A172 (cell line): ENCODE measurements at regions not wholly inside any gene's neighbourhood (a gene's known extent, or its start where the extent isn't known, plus 50 kb on each side); places are given as distances from the start of the nearest gene placed in this dataset.
A peak's percentile ranks its signal among the peaks of the same experiment; 100 is the strongest.
"Not testable (repeated sequence)": the region's sequence is repeated elsewhere in the genome, so short reads cannot be mapped to it uniquely, and the experiment has no call there.

Source experiments
- DNase-seq: peaks from one replicate; pipeline ENCODE4 v3.0.0-alpha.2; 2015; ENCODE audit warnings: low spot score

GRCh38 chr6:4264081-4264480 is 128.7 kb upstream of the ECI2 start:
- DNase-seq, result no peak

DNA sequence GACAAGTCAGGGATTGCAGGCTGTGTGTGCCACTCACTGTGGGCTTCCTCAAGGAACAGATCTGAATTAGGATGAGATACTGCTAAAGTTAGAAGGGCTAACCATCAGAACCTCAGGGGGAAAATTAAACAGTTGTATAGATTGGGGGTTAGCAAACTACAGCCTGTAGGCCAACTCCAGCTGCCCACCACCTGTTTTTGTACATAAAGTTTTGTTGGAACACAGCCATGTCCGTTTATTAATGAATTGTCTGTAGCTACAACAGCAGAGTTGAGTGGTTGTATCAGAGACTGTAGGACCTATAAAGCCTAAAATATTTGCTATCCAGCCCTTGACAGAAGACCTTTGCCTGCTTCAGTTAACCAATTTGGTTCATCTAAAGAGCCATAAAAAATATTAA is 127.2 kb upstream of the ECI2 start:
- no peak for DNase-seq

GRCh38 chr6:4259391-4259790 is 124.0 kb upstream of the ECI2 start:
- DNase-seq, result no peak

- no peak for DNase-seq
Measured at GRCh38 chr6:4258733-4259132, 123.4 kb upstream of the ECI2 start.

- DNase-seq, result peak; percentile 45
Measured at GRCh38 chr6:4256969-4257368, 121.6 kb upstream of the ECI2 start.

DNA sequence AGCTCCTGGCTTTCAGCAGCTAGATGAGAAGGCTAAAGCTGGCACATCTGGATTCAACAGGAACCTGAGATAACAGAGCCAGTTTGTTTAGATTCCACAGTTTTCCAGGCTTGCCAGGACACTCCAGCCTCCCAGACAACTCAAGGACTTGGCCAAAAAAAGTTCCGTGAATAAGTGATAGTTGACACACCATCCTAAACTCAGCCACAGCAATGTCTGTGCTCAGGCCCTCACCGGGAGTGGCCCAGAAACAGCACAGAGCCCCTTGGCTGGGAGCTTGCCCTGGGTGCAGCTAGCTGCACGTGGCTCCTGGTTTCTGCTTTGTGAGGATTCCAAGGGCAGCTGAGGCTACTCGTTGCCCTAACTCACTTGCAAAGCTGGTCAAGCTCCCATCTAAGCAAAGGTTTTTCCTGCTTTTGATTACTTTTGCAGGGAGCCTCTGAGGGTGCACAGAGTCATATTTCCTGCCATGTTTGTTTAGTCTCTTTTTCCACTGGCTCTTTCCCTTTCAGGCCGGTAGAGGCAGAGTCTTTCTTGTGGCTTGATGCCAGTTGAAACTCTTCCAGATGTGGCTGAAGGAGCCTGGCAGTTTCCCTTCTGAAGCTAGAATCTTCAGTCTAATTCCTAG is 118.3 kb upstream of the ECI2 start:
- DNase-seq, result peak; percentile 74

DNA sequence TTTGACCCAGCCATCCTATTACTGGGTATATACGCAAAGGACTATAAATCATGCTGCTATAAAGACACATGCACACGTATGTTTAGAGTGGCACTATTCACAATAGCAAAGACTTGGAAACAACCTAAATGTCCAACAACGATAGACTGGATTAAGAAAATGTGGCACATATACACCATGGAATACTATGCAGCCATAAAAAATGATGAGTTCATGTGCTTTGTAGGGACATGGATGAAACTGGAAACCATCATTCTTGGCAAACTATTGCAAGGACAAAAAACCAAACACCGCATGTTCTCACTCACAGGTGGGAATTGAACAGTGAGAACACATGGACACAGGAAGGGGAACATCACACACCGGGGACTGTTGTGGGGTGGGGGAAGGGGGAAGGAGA is 117.1 kb upstream of the ECI2 start:
- not testable (repeated sequence) for DNase-seq

DNA sequence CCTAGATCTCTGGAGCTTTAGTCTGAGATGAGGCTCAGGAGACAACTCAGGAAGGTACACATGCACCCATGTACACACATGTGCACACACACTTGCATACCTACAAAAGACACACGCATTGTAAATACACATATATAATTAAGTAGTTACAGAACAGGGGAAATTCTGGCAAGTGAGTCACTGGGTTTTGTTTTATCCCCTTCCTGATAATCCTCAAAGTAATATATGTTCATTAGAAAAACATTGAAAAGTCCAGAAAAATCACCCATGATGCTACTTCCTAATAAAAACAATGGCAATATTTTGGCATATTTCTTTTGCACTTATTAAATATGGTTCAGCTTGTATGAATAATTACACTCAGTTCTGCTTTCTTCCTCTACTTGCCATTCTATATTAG is 115.3 kb upstream of the ECI2 start:
- DNase-seq, result no peak

DNA sequence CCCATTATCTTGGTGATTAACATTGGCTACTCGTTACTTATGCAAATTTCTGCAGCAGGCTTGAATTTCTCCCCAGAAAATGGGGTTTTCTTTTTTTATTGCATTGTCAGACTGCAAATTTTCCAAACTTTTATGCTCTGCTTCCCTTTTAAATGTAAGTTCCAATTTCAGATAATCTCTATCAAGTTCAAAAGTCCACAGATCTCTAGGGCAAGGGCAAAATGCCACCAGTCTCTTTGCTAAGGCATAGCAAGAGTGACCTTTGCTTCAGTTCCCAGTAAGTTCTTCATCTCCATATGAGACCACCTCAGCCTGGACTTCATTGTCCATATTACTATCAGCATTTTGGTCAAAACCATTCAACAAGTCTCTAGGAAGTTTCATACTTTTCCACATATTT is 108.5 kb upstream of the ECI2 start:
- not testable (repeated sequence) for DNase-seq

GRCh38 chr6:4243237-4243636 is 107.9 kb upstream of the ECI2 start:
- no peak for DNase-seq

DNA sequence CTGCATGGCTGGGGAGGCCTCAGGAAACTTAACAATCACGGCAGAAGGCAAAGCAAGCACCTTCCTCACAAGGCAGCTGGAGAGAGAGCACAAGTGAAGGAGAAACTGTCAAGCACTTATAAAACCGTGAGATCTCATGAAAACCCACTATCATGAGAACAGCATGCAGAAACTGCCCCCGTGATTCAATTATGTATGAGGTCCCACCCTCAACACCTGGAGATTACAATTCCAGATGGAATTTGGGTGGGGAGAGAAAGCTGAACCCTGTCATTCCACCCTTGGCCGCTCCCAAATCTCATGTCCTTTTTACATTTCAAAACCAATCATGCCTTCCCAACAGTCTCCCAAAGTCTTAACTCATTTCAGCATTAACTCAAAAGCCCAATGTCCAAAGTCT is 107.2 kb upstream of the ECI2 start:
- DNase-seq, result no peak

- DNase-seq, result no peak
Measured at GRCh38 chr6:4240148-4240547, 104.8 kb upstream of the ECI2 start.

DNA sequence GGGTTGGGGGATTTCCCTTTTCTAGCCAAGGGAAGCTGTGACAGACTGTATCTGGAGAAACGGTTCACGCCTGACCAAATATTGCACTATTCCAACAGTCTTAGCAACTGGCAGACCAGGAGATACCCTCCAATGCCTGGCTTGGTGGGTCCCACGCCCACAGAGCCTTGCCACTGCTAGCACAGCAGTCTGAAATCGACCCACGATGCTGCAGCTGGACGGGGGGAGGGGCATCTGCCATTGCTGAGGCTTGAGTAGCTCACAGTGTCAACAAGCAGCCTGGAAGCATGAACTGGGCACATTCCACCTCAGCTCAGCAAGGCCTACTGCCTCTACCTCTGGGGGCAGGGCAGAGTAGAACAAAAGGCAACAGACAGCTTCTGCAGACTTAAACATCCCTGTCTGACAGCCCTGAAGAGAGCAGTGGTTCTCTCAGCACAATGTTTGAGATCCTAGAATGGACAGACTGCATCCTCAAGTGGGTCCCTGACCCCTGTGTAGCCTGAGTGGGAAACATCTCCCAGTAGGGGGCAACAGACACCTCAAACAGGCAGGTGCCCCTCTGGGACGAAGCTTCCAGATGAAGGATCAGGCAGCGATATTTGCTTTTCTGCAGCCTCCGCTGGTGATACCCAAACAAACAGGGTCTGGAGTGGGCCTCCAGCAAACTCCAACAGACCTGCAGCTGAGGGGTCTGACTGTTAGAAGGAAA is 89.9 kb upstream of the ECI2 start:
- DNase-seq, result no peak

- DNase-seq, result peak; percentile 86
Measured at GRCh38 chr6:4224067-4224978, 88.9 kb upstream of the ECI2 start.

DNA sequence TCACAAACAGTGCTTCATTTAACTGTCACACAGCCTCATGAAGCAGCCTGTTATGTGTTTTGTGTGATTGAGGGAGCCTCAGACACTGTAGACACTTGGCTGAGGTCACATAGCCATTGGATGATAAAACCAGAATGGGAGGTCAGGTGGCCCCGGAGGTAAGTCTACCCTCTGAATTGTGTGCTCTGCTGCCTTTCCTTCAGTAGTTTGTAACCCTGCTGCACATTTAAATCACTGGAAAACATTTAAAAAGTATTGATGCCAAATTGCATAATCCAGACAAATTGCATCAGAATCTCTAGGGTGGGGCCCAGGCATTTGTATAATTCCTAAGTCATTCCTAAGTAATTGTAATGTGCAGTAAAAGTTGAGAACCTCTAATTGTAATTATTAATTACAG is 85.2 kb upstream of the ECI2 start:
- DNase-seq, result no peak

DNA sequence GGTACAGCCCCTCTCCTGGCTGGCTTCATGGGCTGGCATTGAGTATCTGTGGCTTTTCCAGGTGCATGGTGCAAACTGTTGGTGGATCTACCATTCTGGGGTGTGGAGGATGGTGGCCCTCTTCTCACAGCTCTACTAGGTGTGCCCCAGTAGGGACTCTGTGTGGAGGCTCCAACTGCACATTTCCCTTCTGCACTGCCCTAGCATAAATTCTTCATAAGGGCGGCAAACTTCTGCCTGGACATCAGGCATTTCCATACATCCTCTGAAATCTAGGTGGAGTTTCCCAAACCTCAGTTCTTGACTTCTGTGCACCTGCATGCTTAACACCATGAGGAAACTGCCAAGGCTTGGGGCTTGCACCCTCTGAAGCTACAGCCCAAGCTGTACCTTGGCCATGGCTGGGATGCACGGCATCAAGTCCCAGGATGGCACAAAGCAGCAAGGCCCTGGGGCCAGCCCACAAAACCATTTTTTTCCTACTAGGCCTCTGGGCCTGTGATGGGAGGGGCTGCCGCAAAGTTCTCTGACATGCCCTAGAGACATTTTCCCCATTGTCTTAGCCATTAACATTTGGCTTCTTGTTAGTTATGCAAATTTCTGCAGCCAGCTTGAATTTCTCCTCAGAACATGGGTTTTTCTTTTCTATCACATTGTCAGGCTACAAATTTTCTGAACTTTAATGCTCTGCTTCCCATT is 83.4 kb upstream of the ECI2 start:
- not testable (repeated sequence) for DNase-seq

DNA sequence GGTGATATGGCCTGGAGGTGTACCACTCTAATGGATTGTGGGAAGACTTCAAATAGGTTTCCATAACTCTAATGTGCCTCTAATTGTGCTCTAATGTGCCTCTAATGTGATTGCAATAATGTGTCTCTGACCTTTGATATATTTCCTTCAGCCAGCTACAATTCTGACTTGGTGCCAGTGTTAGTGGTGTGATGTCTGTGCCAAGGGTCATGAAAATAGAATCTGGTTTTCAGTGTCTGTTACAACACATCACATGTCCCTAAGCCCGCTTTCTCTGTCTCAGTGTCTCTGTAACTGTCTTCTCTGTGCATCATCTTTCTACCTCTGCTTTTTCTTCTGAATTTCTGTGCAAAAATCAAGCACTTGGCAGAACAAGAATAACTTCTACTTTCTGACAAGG is 77.2 kb upstream of the ECI2 start:
- DNase-seq, result no peak

DNA sequence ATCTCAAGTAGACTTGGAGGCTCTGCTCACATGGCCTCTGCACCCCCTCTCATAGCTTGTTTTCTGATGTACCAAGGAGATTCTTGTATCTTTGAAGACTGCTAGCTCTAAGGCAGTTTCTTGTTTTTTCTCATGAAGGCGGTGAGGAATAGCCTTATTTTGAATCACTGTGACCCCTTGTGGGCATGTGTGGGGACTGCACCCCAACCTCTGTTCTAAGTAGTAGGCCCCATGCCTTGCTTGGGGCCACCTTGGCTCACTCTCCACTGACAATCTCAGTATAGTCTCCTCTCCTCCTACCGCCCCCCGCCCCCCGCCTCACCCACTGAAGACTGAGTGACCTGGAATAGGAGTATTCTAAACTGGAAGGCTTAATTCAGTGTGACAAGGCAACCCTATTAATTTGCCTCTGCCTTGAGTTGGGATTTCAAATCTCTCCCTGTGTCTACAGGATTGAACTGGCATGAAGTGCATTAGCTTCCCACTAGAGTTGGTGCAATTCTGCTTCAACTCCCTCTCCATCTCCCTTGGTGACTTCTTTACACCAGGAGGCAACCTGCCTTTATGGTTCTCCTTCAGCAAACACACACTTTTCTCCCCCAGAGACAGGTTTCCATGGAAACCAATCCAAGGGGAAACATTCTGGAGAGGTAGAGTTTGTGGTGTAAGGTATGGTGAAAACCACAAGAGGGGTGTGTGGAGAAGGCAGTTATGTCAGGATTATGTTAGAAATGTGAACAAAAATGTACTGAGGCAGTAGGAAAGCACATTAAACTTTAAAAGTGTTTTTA is 75.4 kb upstream of the ECI2 start:
- peak; percentile 61 for DNase-seq

DNA sequence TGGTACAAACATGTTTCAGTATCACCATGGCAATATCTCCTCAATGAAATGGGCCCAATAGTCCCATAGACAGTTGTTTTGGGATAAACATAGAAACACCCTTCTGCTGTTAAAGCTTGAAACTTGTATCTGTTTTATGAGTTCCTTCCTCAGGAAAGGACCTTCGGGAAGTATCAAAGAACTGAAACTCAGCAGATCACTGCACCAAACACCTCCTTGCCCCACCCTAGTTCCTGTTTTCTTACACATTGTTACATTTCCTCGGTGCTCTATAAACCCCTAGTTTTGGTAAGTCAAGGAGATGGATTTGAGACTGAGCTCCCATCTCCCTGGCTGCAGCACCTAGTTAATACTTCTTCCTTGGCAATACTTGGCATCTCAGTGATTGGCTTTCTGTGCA is 73.8 kb upstream of the ECI2 start:
- DNase-seq, result no peak

DNA sequence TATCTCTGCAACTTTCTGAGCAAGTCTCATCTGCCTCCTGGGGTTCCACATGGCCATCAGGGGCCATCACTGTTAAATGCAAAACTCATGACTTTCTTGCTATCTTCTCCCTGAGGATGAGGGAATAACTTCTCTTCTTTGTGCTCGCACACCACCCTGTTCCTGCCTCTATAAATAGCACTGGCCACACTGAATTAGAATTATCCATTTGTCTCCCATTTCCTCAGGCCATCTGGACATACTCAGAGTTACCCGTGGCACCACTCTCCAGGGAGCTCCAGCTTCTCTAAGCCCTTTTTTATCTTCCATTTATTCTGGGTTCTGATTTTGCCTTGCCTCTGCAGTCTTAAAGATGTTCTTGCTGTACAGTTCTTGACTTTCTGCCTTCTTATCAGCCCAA is 72.8 kb upstream of the ECI2 start:
- DNase-seq, result no peak
